OCI-LY3 (cell line): ENCODE measurements at regions not wholly inside any gene's neighbourhood (a gene's known extent, or its start where the extent isn't known, plus 50 kb on each side); places are given as distances from the start of the nearest gene placed in this dataset.

Source experiments
- EZH2phosphoT487 ChIP-seq: fragments of 200-600 bp; shearing (Covaris generic); IDR thresholded peaks from 2 replicates; pipeline ENCODE4 v1.6.1; 2018; ENCODE audit warnings: antibody characterized with exemption, mixed run types, low read depth
- TF ChIP-seq, protein P1 (sequence below): fragments of 200-600, 300-600 bp; sonication (generic); IDR thresholded peaks from 2 replicates; pipeline ENCODE4 v1.5.1; 2014; ENCODE audit warnings: antibody characterized with exemption, low read length, low read depth

DNA sequence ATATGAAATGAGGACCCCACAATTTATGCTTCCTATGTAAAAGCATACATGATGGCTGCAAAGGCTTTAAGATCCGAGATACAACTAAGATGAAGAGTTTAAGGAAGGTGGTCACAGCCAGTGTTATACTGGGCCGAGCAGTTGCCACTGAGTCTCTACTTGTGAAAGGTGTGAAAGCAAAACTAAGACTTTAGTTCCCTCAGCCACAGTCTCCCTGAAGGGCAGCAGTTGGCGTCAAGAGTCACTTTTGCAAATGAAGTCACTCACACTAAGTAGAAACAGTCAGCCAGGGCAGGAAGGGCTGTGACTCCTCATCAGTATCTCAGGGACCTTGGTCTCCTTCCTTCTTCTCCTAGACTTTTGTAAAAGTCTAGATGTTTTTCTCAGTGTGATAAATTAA is 191.6 kb upstream of the MCHR2 start:
- TF ChIP-seq, protein P1, sequence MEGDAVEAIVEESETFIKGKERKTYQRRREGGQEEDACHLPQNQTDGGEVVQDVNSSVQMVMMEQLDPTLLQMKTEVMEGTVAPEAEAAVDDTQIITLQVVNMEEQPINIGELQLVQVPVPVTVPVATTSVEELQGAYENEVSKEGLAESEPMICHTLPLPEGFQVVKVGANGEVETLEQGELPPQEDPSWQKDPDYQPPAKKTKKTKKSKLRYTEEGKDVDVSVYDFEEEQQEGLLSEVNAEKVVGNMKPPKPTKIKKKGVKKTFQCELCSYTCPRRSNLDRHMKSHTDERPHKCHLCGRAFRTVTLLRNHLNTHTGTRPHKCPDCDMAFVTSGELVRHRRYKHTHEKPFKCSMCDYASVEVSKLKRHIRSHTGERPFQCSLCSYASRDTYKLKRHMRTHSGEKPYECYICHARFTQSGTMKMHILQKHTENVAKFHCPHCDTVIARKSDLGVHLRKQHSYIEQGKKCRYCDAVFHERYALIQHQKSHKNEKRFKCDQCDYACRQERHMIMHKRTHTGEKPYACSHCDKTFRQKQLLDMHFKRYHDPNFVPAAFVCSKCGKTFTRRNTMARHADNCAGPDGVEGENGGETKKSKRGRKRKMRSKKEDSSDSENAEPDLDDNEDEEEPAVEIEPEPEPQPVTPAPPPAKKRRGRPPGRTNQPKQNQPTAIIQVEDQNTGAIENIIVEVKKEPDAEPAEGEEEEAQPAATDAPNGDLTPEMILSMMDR: no peak
- no peak for TF ChIP-seq EZH2phosphoT487
